Karpas-422 (cell line): ENCODE measurements at regions not wholly inside any gene's neighbourhood (a gene's known extent, or its start where the extent isn't known, plus 50 kb on each side); places are given as distances from the start of the nearest gene placed in this dataset.

Experiments used
- DNase-seq: peaks from one replicate; pipeline ENCODE4 v3.0.0-alpha.2; 2015
- H2AFZ ChIP-seq: fragments of 200-600 bp; sonication (generic); 2 replicates; pipeline ENCODE4 v1.6.1; 2014; ENCODE audit warnings: antibody characterized with exemption, low read length, mixed read lengths
- H3K27ac ChIP-seq: fragments of 200-600 bp; sonication (generic); 2 replicates; pipeline ENCODE4 v1.5.1; 2014; ENCODE audit warnings: mild to moderate bottlenecking, low read length, moderate library complexity
- H3K27me3 ChIP-seq: fragments of 200-600 bp; sonication (generic); 2 replicates; pipeline ENCODE4 v1.6.1; 2014; ENCODE audit warnings: low read length, mixed read lengths
- H3K36me3 ChIP-seq: fragments of 200-600 bp; sonication (generic); 2 replicates; pipeline ENCODE4 v1.6.1; 2014; ENCODE audit warnings: low read length, mixed read lengths; ENCODE audit not compliant: insufficient read depth
- H3K4me1 ChIP-seq: fragments of 200-600 bp; sonication (generic); 2 replicates; pipeline ENCODE4 v1.6.1; 2014; ENCODE audit warnings: mild to moderate bottlenecking, low read length, mixed read lengths
- H3K4me2 ChIP-seq: fragments of 200-600 bp; sonication (generic); 2 replicates; pipeline ENCODE4 v1.6.1; 2014; ENCODE audit warnings: low read length, low read depth, mild to moderate bottlenecking; ENCODE audit not compliant: poor library complexity, severe bottlenecking
- H3K4me3 ChIP-seq: fragments of 200-600 bp; sonication (generic); 2 replicates; pipeline ENCODE4 v1.5.1; 2014; ENCODE audit warnings: mild to moderate bottlenecking, antibody characterized with exemption, low read length, mixed read lengths
- H3K79me2 ChIP-seq: fragments of 200-600 bp; sonication (generic); 2 replicates; pipeline ENCODE4 v1.6.1; 2014; ENCODE audit warnings: mild to moderate bottlenecking, low read length, mixed read lengths
- H3K9ac ChIP-seq: fragments of 200-600 bp; sonication (generic); 2 replicates; pipeline ENCODE4 v1.6.0; 2014; ENCODE audit warnings: low read length
- H3K9me2 ChIP-seq: fragments of 200-600 bp; sonication (generic), shearing (Covaris generic); replicated peaks from 2 replicates; pipeline ENCODE4 v1.6.0; 2014; ENCODE audit warnings: mild to moderate bottlenecking, low read length, moderate library complexity; ENCODE audit not compliant: insufficient read depth
- H3K9me3 ChIP-seq: fragments of 300-700, 200-600 bp; sonication (generic); 2 replicates; pipeline ENCODE4 v1.6.1; 2014; ENCODE audit warnings: low read length, mixed read lengths
- H4K20me1 ChIP-seq: fragments of 200-600 bp; sonication (generic); 2 replicates; pipeline ENCODE4 v1.6.1; 2014; ENCODE audit warnings: mild to moderate bottlenecking, antibody characterized with exemption, low read length, low read depth; ENCODE audit not compliant: insufficient read depth

DNA sequence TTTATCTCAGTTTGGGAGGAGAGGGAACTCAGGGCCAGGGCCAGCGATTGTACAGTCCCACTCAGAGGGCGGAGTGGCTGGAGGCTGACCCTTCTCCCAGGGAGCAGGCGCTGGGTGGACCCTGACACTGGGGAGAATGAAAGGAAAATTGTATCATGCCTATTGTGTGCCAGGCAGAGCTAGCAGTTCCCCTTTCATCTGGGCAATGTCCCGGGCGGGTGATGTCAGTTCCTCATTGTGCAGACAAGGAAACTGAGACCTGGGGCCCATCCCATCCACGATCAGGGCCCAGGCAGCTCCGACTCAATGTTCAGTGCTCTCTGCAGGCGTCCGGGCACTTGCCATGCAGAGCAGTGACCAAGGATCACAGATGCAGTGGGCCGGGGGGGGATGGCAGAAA lies 101.9 kb upstream of the RTL1 start:
- Histone ChIP-seq H3K4me3 (no peak overlapping the region), H3K9ac (no peak overlapping the region), H3K36me3 (no peaks in the 10 kb centered on the region), H2AFZ (no peak overlapping the region), H3K27ac (no peak overlapping the region), H3K79me2 (no peaks in the 10 kb centered on the region), H3K9me3 (no peaks in the 10 kb centered on the region), H4K20me1 (no peaks in the 10 kb centered on the region), H3K4me2 (no peak overlapping the region), H3K4me1 (no peaks in the 10 kb centered on the region), H3K27me3 (no peaks in the 10 kb centered on the region), H3K9me2 (no peaks in the 10 kb centered on the region)
- peak; percentile 27 for DNase-seq

GRCh38 chr14:101006008-101006407 lies 102.5 kb upstream of the RTL1 start:
- H3K27me3 ChIP-seq, result no peaks in the 10 kb centered on the region
- no peak overlapping the region for H3K4me2 ChIP-seq
- no peaks in the 10 kb centered on the region for H3K9me3 ChIP-seq
- H3K4me1 ChIP-seq, result no peaks in the 10 kb centered on the region
- no peaks in the 10 kb centered on the region for H3K9me2 ChIP-seq
- no peak overlapping the region for H3K4me3 ChIP-seq
- no peaks in the 10 kb centered on the region for H3K36me3 ChIP-seq
- H2AFZ ChIP-seq, result no peak overlapping the region
- H4K20me1 ChIP-seq, result no peaks in the 10 kb centered on the region
- no peak overlapping the region for H3K9ac ChIP-seq
- H3K79me2 ChIP-seq, result no peaks in the 10 kb centered on the region
- peak; percentile 44 for DNase-seq
- no peak overlapping the region for H3K27ac ChIP-seq

DNA sequence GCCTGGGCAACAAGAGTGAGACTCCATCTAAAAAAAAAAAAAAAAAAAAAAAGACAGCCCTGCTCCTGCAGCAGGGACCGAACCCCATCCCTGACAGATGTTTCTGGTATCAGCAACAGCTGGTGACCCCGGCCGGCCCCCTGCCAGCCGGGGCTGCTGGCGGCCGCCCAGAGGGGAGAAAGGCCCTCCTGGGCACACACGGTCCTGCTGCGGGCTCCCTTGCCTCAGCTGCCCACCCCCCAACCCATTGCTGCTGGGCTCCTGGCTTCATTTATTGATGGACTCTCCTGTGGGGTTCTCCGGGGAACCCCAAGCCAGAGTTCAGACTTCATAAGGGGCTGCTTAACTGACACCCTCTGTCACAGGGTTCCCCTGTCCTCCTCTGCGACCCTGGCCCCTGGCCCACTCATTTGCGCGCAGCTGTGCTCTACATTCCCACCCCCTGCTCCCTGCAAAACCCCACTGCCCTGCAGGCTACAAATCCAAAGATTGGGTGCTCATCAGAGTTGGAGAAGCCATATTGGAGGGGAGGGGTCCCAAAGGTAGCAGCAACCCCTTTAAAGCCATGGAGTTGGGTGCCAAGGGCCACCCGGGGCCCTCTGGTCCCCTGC lies 103.6 kb upstream of the RTL1 start:
- Histone ChIP-seq H2AFZ (no peak overlapping the region), H3K9ac (no peak overlapping the region), H3K27ac (no peak overlapping the region), H3K4me3 (no peak overlapping the region), H3K9me2 (no peaks in the 10 kb centered on the region), H4K20me1 (no peaks in the 10 kb centered on the region), H3K27me3 (no peaks in the 10 kb centered on the region), H3K36me3 (no peaks in the 10 kb centered on the region), H3K9me3 (no peaks in the 10 kb centered on the region), H3K4me2 (no peak overlapping the region), H3K4me1 (no peaks in the 10 kb centered on the region), H3K79me2 (no peaks in the 10 kb centered on the region)
- peak; percentile 16 for DNase-seq

DNA sequence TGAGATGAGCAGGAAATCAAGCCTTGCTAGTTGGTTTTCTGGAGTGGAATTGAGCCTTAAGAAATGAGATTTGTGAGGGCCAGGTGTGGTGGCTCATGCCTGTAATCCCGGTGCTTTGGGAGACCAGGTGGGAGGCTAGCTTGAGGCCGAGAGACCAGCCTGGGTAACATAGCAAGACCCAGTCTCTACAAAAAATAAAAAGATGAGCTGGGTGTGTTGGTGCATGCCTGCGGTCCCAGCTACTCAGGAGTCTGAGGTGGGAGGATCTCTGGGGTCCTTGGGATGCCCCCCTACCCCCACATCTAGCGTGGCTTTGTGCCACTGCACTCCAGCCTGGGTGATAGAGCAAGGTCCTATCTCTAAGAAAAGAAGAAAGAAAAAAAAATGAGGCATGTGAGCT lies 104.2 kb upstream of the RTL1 start:
- Histone ChIP-seq H3K4me2 (no peak overlapping the region), H3K9me2 (no peaks in the 10 kb centered on the region), H3K9ac (no peak overlapping the region), H3K9me3 (no peaks in the 10 kb centered on the region), H3K27ac (no peak overlapping the region), H3K36me3 (no peaks in the 10 kb centered on the region), H3K27me3 (no peaks in the 10 kb centered on the region), H4K20me1 (no peaks in the 10 kb centered on the region), H3K4me3 (no peak overlapping the region), H2AFZ (no peak overlapping the region), H3K4me1 (no peaks in the 10 kb centered on the region), H3K79me2 (no peaks in the 10 kb centered on the region)
- DNase-seq, result peak; percentile 31

GRCh38 chr14:101008196-101008595 lies 104.7 kb upstream of the RTL1 start:
- Histone ChIP-seq H3K27ac (no peak overlapping the region), H3K36me3 (no peaks in the 10 kb centered on the region), H3K27me3 (no peaks in the 10 kb centered on the region), H4K20me1 (no peaks in the 10 kb centered on the region), H3K4me1 (no peaks in the 10 kb centered on the region), H3K9me2 (no peaks in the 10 kb centered on the region), H3K79me2 (no peaks in the 10 kb centered on the region), H2AFZ (no peak overlapping the region), H3K9me3 (no peaks in the 10 kb centered on the region), H3K4me3 (no peak overlapping the region), H3K9ac (no peak overlapping the region), H3K4me2 (no peak overlapping the region)
- peak; percentile 27 for DNase-seq

DNA sequence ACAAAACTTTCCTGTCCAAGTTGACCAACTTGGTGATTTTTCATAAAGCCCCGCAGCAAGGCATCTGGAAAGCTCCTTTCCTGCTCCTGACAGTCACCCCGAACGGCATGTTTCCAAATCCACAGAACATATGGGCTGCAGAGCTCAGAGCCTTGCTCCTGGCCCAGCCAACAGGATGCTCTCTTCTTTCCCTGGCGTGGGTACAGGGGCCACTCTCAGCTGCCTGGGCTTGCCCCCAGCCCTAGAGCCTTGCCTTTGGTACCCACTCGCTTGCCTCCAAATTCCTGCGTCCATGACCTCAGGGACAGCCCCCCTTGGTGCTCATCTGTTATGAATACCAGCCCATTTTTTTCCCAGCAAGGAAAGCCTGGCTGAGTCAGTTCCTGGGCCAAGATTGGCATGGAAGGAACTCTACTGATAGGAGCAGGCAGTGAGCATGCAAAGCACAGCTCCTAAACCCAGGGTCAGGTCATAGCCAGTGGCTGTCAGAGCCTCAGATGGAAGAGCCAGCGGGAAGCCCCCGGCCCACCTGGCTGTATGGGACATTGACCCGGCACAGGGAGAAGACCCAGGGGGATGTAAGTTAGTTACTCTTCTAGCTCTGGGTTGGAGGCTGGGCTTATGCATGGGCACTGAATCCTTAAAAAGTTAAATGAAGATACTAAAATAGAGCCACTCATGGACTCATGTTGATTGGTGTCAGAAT lies 105.3 kb upstream of the RTL1 start:
- Histone ChIP-seq H3K9me2 (no peaks in the 10 kb centered on the region), H3K36me3 (no peaks in the 10 kb centered on the region), H3K79me2 (no peaks in the 10 kb centered on the region), H3K9ac (no peak overlapping the region), H3K4me3 (no peak overlapping the region), H3K4me2 (no peak overlapping the region), H3K27me3 (no peaks in the 10 kb centered on the region), H2AFZ (no peak overlapping the region), H4K20me1 (no peaks in the 10 kb centered on the region), H3K9me3 (no peaks in the 10 kb centered on the region), H3K27ac (no peak overlapping the region), H3K4me1 (no peaks in the 10 kb centered on the region)
- DNase-seq, result peak; percentile 29

GRCh38 chr14:101009531-101009930 lies 106.0 kb upstream of the RTL1 start:
- Histone ChIP-seq H3K9me2 (no peaks in the 10 kb centered on the region), H3K27ac (no peak overlapping the region), H3K4me1 (no peaks in the 10 kb centered on the region), H3K79me2 (no peaks in the 10 kb centered on the region), H3K4me2 (no peak overlapping the region), H3K27me3 (no peaks in the 10 kb centered on the region), H2AFZ (no peak overlapping the region), H3K9me3 (no peaks in the 10 kb centered on the region), H3K36me3 (no peaks in the 10 kb centered on the region), H3K4me3 (no peak overlapping the region), H3K9ac (no peak overlapping the region), H4K20me1 (no peaks in the 10 kb centered on the region)
- DNase-seq, result peak; percentile 37

GRCh38 chr14:101010293-101010692 lies 106.8 kb upstream of the RTL1 start:
- Histone ChIP-seq H3K27ac (no peak overlapping the region), H3K4me3 (no peak overlapping the region), H3K9me2 (no peaks in the 10 kb centered on the region), H3K79me2 (no peaks in the 10 kb centered on the region), H3K4me2 (no peak overlapping the region), H3K9ac (no peak overlapping the region), H4K20me1 (no peaks in the 10 kb centered on the region), H3K27me3 (no peaks in the 10 kb centered on the region), H2AFZ (no peak overlapping the region), H3K4me1 (no peaks in the 10 kb centered on the region), H3K9me3 (no peaks in the 10 kb centered on the region), H3K36me3 (no peaks in the 10 kb centered on the region)
- DNase-seq, result no peak
